GM20431 (cell line): ENCODE measurements at regions not wholly inside any gene's neighbourhood (a gene's known extent, or its start where the extent isn't known, plus 50 kb on each side); places are given as distances from the start of the nearest gene placed in this dataset.

Experiments
- in situ Hi-C: fragments of 300-500 bp; cut with MseI, MboI; formaldehyde crosslinking; loops from one replicate; pipeline ENCODE4 v1.15.0; 2020; ENCODE audit warnings: low sequenced_read_pairs; ENCODE audit not compliant: unreplicated experiment

- in situ Hi-C loops, result no loop called here
These were observed 129.2 kb upstream of the TRIM2 start for GRCh38 chr4:153074936-153075630.

GRCh38 chr4:153075836-153076518 is 128.3 kb upstream of the TRIM2 start:
- in situ Hi-C loops, result no loop called here

- in situ Hi-C loops, result no loop called here
These were observed 127.4 kb upstream of the TRIM2 start for GRCh38 chr4:153076861-153077260.

GRCh38 chr4:153079857-153080391 is 124.3 kb upstream of the TRIM2 start:
- in situ Hi-C loops, result no loop called here

GRCh38 chr4:153081006-153081580 is 123.2 kb upstream of the TRIM2 start:
- in situ Hi-C loops, result no loop called here

GRCh38 chr4:153081693-153082092 is 122.5 kb upstream of the TRIM2 start:
- in situ Hi-C loops, result no loop called here

- in situ Hi-C loops, result no loop called here
These were observed 121.6 kb upstream of the TRIM2 start for GRCh38 chr4:153082322-153083301.

- in situ Hi-C loops, result no loop called here
These were observed 120.7 kb upstream of the TRIM2 start for GRCh38 chr4:153083447-153083947.

GRCh38 chr4:153084224-153084979 is 119.8 kb upstream of the TRIM2 start:
- in situ Hi-C loops, result no loop called here

- in situ Hi-C loops, result no loop called here
These were observed 119.1 kb upstream of the TRIM2 start for GRCh38 chr4:153084980-153085630.

GRCh38 chr4:153087671-153088194 is 116.5 kb upstream of the TRIM2 start:
- in situ Hi-C loops, result no loop called here

GRCh38 chr4:153089742-153090141 is 114.5 kb upstream of the TRIM2 start:
- in situ Hi-C loops, result no loop called here

GRCh38 chr4:153090181-153090580 is 114.1 kb upstream of the TRIM2 start:
- in situ Hi-C loops, result no loop called here

GRCh38 chr4:153090670-153091385 is 113.4 kb upstream of the TRIM2 start:
- in situ Hi-C loops, result no loop called here

GRCh38 chr4:153093396-153093795 is 110.8 kb upstream of the TRIM2 start:
- in situ Hi-C loops, result no loop called here

GRCh38 chr4:153093802-153094201 is 110.4 kb upstream of the TRIM2 start:
- in situ Hi-C loops, result no loop called here

- in situ Hi-C loops, result no loop called here
These were observed 109.8 kb upstream of the TRIM2 start for GRCh38 chr4:153094435-153094834.
